ENCODE measurements at regions not wholly inside any gene's neighbourhood (a gene's known extent, or its start where the extent isn't known, plus 50 kb on each side); places are given as distances from the start of the nearest gene placed in this dataset.
A peak's percentile ranks its signal among the peaks of the same experiment; 100 is the strongest.

GRCh38 chr14:97808541-97808940, 1011.4 kb downstream of the VRK1 start (continued):
- 0 out of 2 replicates have a peak, but pooled peaks have one; percentile 47 for TF ChIP-seq REST (tag by site-specific recombination; IDR thresholded peaks at IDR 0.05)
- TF ChIP-seq ZNF140 (tag by site-specific recombination; IDR thresholded peaks at IDR 0.05): peak; percentile 38; the same call in 1 of the 2 replicates
- 0 out of 2 replicates have a peak, but pooled peaks have one; percentile 46 for TF ChIP-seq ZNF623 (tag by site-specific recombination; IDR thresholded peaks at IDR 0.05)
- TF ChIP-seq ZNF629 (tag by site-specific recombination; IDR thresholded peaks at IDR 0.05): 0 out of 2 replicates have a peak, but pooled peaks have one; percentile 18
- peak; percentile 71 for TF ChIP-seq ZNF555 (tag by site-specific recombination; conservative IDR thresholded peaks at IDR 0.05)
- peak; percentile 83 for TF ChIP-seq ZNF394 (tag by site-specific recombination; IDR thresholded peaks at IDR 0.05; ENCODE audit: borderline replicate concordance)
- peak; percentile 14; the same call in 1 of the 2 replicates for TF ChIP-seq ZNF202 (tag by site-specific recombination; IDR thresholded peaks at IDR 0.05; ENCODE audit: borderline replicate concordance)

GRCh38 chr14:97813556-97813955, 1016.4 kb downstream of the VRK1 start:
- TF ChIP-seq ZNF184 (tag by site-specific recombination; IDR thresholded peaks at IDR 0.05): no peak
- peak; percentile 15; the same call in 1 of the 2 replicates for TF ChIP-seq ZNF394 (tag by site-specific recombination; IDR thresholded peaks at IDR 0.05; ENCODE audit: borderline replicate concordance)
- TF ChIP-seq ZNF518A (tag by site-specific recombination; conservative IDR thresholded peaks at IDR 0.05; ENCODE audit: low read depth): 0 out of 2 replicates have a peak, but pooled peaks have one; percentile 23
- TF ChIP-seq ZNF426 (tag by site-specific recombination; IDR thresholded peaks at IDR 0.05): peak; percentile 27; the same call in 1 of the 2 replicates
- H3K36me3 ChIP-seq (ENCODE audit: control insufficient read depth in 2 of 2, insufficient read depth in 1 of 2, low read length in 2 of 2): no peaks in the 10 kb centered on the region
- no peak overlapping the region for H3K4me3 ChIP-seq (ENCODE audit: low read depth, low read length)
- H3K4me1 ChIP-seq (ENCODE audit: control insufficient read depth, insufficient read depth, low read length): no peaks in the 10 kb centered on the region
- no peak overlapping the region for H3K27ac ChIP-seq (ENCODE audit: extremely low read depth, low read depth, low read length)
- H3K9me3 ChIP-seq (ENCODE audit: control insufficient read depth, insufficient read depth, low read depth, low read length): no peaks in the 10 kb centered on the region
- ChIA-PET CTCF (no interaction called here), POLR2A (no interaction called here)

- H3K27ac ChIP-seq (ENCODE audit: extremely low read depth, low read depth, low read length): no peak overlapping the region
- TF ChIP-seq GLIS1 (tag by site-specific recombination; IDR thresholded peaks at IDR 0.05) (no peak), ZNF292 (tag by site-specific recombination; IDR thresholded peaks at IDR 0.05; ENCODE audit: borderline replicate concordance, low read depth) (no peak), ZNF596 (tag by site-specific recombination; IDR thresholded peaks at IDR 0.05) (no peak), PRDM6 (tag by site-specific recombination; IDR thresholded peaks at IDR 0.05) (no peak), ZBTB6 (tag by site-specific recombination; IDR thresholded peaks at IDR 0.05) (no peak), ZNF510 (tag by site-specific recombination; IDR thresholded peaks at IDR 0.05; ENCODE audit: insufficient replicate concordance) (no peak), ZNF324 (tag by site-specific recombination; IDR thresholded peaks at IDR 0.05) (no peak), ZNF239 (tag by site-specific recombination; IDR thresholded peaks at IDR 0.05) (no peak), ZNF660 (tag by site-specific recombination; IDR thresholded peaks at IDR 0.05) (no peak), ZNF350 (tag by site-specific recombination; IDR thresholded peaks at IDR 0.05) (no peak), ZNF211 (tag by site-specific recombination; IDR thresholded peaks at IDR 0.05; ENCODE audit: low read depth) (no peak), TRIM28 (IDR thresholded peaks at IDR 0.05; ENCODE audit: borderline replicate concordance, low read length) (no peak)
Measured at GRCh38 chr14:97820781-97821180, 1023.6 kb downstream of the VRK1 start.

More at GRCh38 chr14:97820781-97821180, 1023.6 kb downstream of the VRK1 start:
- CTCF ChIA-PET: no interaction called here
- Histone ChIP-seq H3K36me3 (ENCODE audit: control insufficient read depth in 2 of 2, insufficient read depth in 1 of 2, low read length in 2 of 2) (no peaks in the 10 kb centered on the region), H3K4me3 (ENCODE audit: low read depth, low read length) (no peak overlapping the region), H3K4me1 (ENCODE audit: control insufficient read depth, insufficient read depth, low read length) (no peaks in the 10 kb centered on the region), H3K9me3 (ENCODE audit: control insufficient read depth, insufficient read depth, low read depth, low read length) (no peaks in the 10 kb centered on the region)
- POLR2A ChIA-PET: no interaction called here
